ENCODE measurements at regions not wholly inside any gene's neighbourhood (a gene's known extent, or its start where the extent isn't known, plus 50 kb on each side); places are given as distances from the start of the nearest gene placed in this dataset.

GRCh38 chr20:48197066-48197465 is 411.8 kb upstream of the SULF2 start:
- POLR2A ChIA-PET (ENCODE audit: low non-redundant PET) = no interaction called here
- peaks cover 17% of the 10 kb centered on the region for H3K4me1 ChIP-seq (ENCODE audit: insufficient read depth, low read length, poor library complexity, severe bottlenecking)

GRCh38 chr20:48196486-48196885 is 411.2 kb upstream of the SULF2 start:
- intact Hi-C loops (cut with micrococcal nuclease; ENCODE audit: unreplicated experiment) = no loop called here
- TF ChIP-seq CTCF (conservative IDR thresholded peaks at IDR 0.05; ENCODE audit: low read depth, low read length) (no peak), EZH2 (IDR thresholded peaks at IDR 0.05; ENCODE audit: borderline replicate concordance, low read depth, low read length, poor library complexity, severe bottlenecking) (no peak)
- Histone ChIP-seq H3K9me3 (ENCODE audit: low read depth, low read length, poor library complexity, severe bottlenecking) (no peaks in the 10 kb centered on the region), H3K27me3 (replicated peaks; ENCODE audit: insufficient read depth, low read depth, low read length, poor library complexity) (peaks cover 9% of the 10 kb centered on the region), H3K4me3 (ENCODE audit: low read depth, low read length, poor library complexity, severe bottlenecking) (no peak overlapping the region), H3K36me3 (ENCODE audit: insufficient read depth, low read length, poor library complexity, severe bottlenecking) (no peaks in the 10 kb centered on the region), H3K27ac (ENCODE audit: low read depth, low read length, poor library complexity, severe bottlenecking) (no peak overlapping the region), H3K4me1 (ENCODE audit: insufficient read depth, low read length, poor library complexity, severe bottlenecking) (peaks cover 17% of the 10 kb centered on the region)
- POLR2A ChIA-PET (ENCODE audit: low non-redundant PET) = no interaction called here
- no TSS peak for BruUV-seq (replicated peaks)
- DNase-seq (ENCODE audit: low spot score) = no peak
- CTCF ChIA-PET = no interaction called here

More at GRCh38 chr20:48197066-48197465, 411.8 kb upstream of the SULF2 start:
- no TSS peak for BruUV-seq (replicated peaks)
- Histone ChIP-seq H3K27ac (ENCODE audit: low read depth, low read length, poor library complexity, severe bottlenecking) (no peak overlapping the region), H3K4me3 (ENCODE audit: low read depth, low read length, poor library complexity, severe bottlenecking) (no peak overlapping the region), H3K9me3 (ENCODE audit: low read depth, low read length, poor library complexity, severe bottlenecking) (no peaks in the 10 kb centered on the region), H3K36me3 (ENCODE audit: insufficient read depth, low read length, poor library complexity, severe bottlenecking) (no peaks in the 10 kb centered on the region), H3K27me3 (replicated peaks; ENCODE audit: insufficient read depth, low read depth, low read length, poor library complexity) (peaks cover 11% of the 10 kb centered on the region)
- intact Hi-C loops (cut with micrococcal nuclease; ENCODE audit: unreplicated experiment) = no loop called here
- CTCF ChIA-PET = no interaction called here
- DNase-seq (ENCODE audit: low spot score) = no peak
- no peak for TF ChIP-seq EZH2 (IDR thresholded peaks at IDR 0.05; ENCODE audit: borderline replicate concordance, low read depth, low read length, poor library complexity, severe bottlenecking)
- no peak for TF ChIP-seq CTCF (conservative IDR thresholded peaks at IDR 0.05; ENCODE audit: low read depth, low read length)

GRCh38 chr20:48196001-48196400 is 410.7 kb upstream of the SULF2 start:
- Histone ChIP-seq H3K4me1 (ENCODE audit: insufficient read depth, low read length, poor library complexity, severe bottlenecking) (peaks cover 17% of the 10 kb centered on the region), H3K27ac (ENCODE audit: low read depth, low read length, poor library complexity, severe bottlenecking) (no peak overlapping the region), H3K4me3 (ENCODE audit: low read depth, low read length, poor library complexity, severe bottlenecking) (no peak overlapping the region), H3K36me3 (ENCODE audit: insufficient read depth, low read length, poor library complexity, severe bottlenecking) (no peaks in the 10 kb centered on the region), H3K27me3 (replicated peaks; ENCODE audit: insufficient read depth, low read depth, low read length, poor library complexity) (peaks cover 4% of the 10 kb centered on the region), H3K9me3 (ENCODE audit: low read depth, low read length, poor library complexity, severe bottlenecking) (no peaks in the 10 kb centered on the region)
- BruUV-seq (replicated peaks) = no TSS peak
- intact Hi-C loops (cut with micrococcal nuclease; ENCODE audit: unreplicated experiment) = no loop called here
- TF ChIP-seq CTCF (conservative IDR thresholded peaks at IDR 0.05; ENCODE audit: low read depth, low read length) (no peak), EZH2 (IDR thresholded peaks at IDR 0.05; ENCODE audit: borderline replicate concordance, low read depth, low read length, poor library complexity, severe bottlenecking) (no peak)
- CTCF ChIA-PET = no interaction called here
- POLR2A ChIA-PET (ENCODE audit: low non-redundant PET) = no interaction called here
- DNase-seq (ENCODE audit: low spot score) = no peak

Measured in A673 (cell line).